ENCODE measurements at regions not wholly inside any gene's neighbourhood (a gene's known extent, or its start where the extent isn't known, plus 50 kb on each side); places are given as distances from the start of the nearest gene placed in this dataset.

DNA sequence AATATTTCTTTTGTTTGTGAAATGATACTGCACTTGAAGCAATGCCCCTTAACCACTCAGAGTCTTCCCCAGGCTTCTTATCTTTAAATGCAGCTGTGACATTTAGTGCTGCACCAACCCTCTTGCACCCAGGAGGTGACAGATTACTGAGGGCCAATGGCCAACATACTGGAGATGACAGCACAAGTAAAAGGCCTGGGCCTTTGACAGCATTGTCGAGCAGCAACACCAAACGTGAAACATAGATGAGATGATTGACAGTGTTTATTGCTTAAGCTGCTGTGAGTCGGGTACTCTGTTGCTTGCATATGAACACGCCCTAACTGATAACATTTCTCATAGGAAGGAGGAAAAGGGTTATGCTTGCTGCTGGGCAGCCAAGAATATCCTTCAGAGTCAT lies 80.3 kb downstream of the THNSL2 start:
- TF ChIP-seq CTCF (IDR thresholded peaks at IDR 0.05) = no peak
- TF ChIP-seq POLR2AphosphoS5 (IDR thresholded peaks at IDR 0.05) = no peak
- TF ChIP-seq POLR2A (IDR thresholded peaks at IDR 0.05) = no peak

Measured in breast epithelium (tissue), 3 donors.